A549 (cell line): ENCODE measurements at regions not wholly inside any gene's neighbourhood (a gene's known extent, or its start where the extent isn't known, plus 50 kb on each side); places are given as distances from the start of the nearest gene placed in this dataset.

Source experiments
- CHD2 ChIP-seq: fragments of 150-350 bp; IDR thresholded peaks from 2 replicates; pipeline ENCODE4 v1.6.1; 2014; ENCODE audit warnings: low read length; ENCODE audit not compliant: partially characterized antibody
- EP300 ChIP-seq, 2 experiments: fragments of >200 bp; sonication (Bioruptor Twin); formaldehyde crosslinking; IDR thresholded peaks; 2 replicates in 1 of 2; 3 replicates in 1 of 2; pipeline ENCODE4 v1.6.1; 2016 to 2017
- POLR2A ChIP-seq: IDR thresholded peaks from 2 replicates; pipeline ENCODE4 v1.6.1; 2012; ENCODE audit warnings: mild to moderate bottlenecking, low read length
- POLR2AphosphoS2 ChIP-seq: conservative IDR thresholded peaks from 2 replicates; pipeline ENCODE4 v1.6.1; 2012; ENCODE audit warnings: low read length, improper control_type of control experiment, inconsistent platforms
- RAD21 ChIP-seq, 2 experiments: fragments of >200 bp in 1 of 2; sonication (Bioruptor Twin) in 1 of 2; formaldehyde crosslinking in 1 of 2; IDR thresholded peaks in 1 of 2; conservative IDR thresholded peaks in 1 of 2; 2 replicates in 1 of 2; 3 replicates in 1 of 2; pipeline ENCODE4 v1.6.1; 2012 to 2018; ENCODE audit warnings: inconsistent platforms in 1 of 2
- RNF2 ChIP-seq: fragments of 200-600 bp; sonication (generic); IDR thresholded peaks from 2 replicates; pipeline ENCODE4 v1.6.1; 2016; ENCODE audit warnings: low read depth, mild to moderate bottlenecking, antibody characterized with exemption, moderate library complexity, borderline replicate concordance
- SMC3 ChIP-seq: fragments of >200 bp; sonication (Bioruptor Twin); formaldehyde crosslinking; IDR thresholded peaks from 3 replicates; pipeline ENCODE4 v1.6.1; 2018; ENCODE audit warnings: inconsistent platforms
- ZNF302 ChIP-seq: fragments of 250-450 bp; sonication (Bioruptor Pico); IDR thresholded peaks from 2 replicates; pipeline ENCODE4 v1.9.0; 2021; ENCODE audit warnings: inconsistent platforms, mild to moderate bottlenecking, moderate library complexity

GRCh38 chr11:112582366-112582765 lies 321.7 kb upstream of the PLET1 start:
- TF ChIP-seq RNF2 (no peak), CHD2 (no peak), SMC3 (no peak), POLR2A (no peak), EP300 (IDR thresholded peaks at IDR 0.05) (no peak), ZNF302 (CRISPR knock-in tag) (no peak), RAD21 (conservative IDR thresholded peaks at IDR 0.05 in 1 of 2, IDR thresholded peaks at IDR 0.05 in 1 of 2) (no peak), POLR2AphosphoS2 (no peak)
